HG02840 (cell line): ENCODE measurements at regions not wholly inside any gene's neighbourhood (a gene's known extent, or its start where the extent isn't known, plus 50 kb on each side); places are given as distances from the start of the nearest gene placed in this dataset.
"Not testable (repeated sequence)": the region's sequence is repeated elsewhere in the genome, so short reads cannot be mapped to it uniquely, and the experiment has no call there.

Experiments used
- ATAC-seq: cut with Tn5 transposase; IDR thresholded peaks from one replicate; pipeline ENCODE4 v1.9.1; 2021; ENCODE audit warnings: mild to moderate bottlenecking, moderate library complexity, moderate number of reproducible peaks; ENCODE audit not compliant: unreplicated experiment, low FRiP score

- no peak for ATAC-seq
These were observed 196.1 kb upstream of the SVIL start for GRCh38 chr10:29830531-29831512.

- ATAC-seq, result no peak
These were observed 195.0 kb upstream of the SVIL start for GRCh38 chr10:29829776-29830175.

GRCh38 chr10:29828956-29829355 is 194.2 kb upstream of the SVIL start:
- ATAC-seq, result no peak

- ATAC-seq, result no peak
These were observed 193.7 kb upstream of the SVIL start for GRCh38 chr10:29828440-29828894.

- no peak for ATAC-seq
These were observed 192.7 kb upstream of the SVIL start for GRCh38 chr10:29827512-29827911.

GRCh38 chr10:29826801-29827450 is 192.2 kb upstream of the SVIL start:
- ATAC-seq, result no peak

- no peak for ATAC-seq
These were observed 191.4 kb upstream of the SVIL start for GRCh38 chr10:29826221-29826620.

GRCh38 chr10:29823553-29824080 is 188.8 kb upstream of the SVIL start:
- no peak for ATAC-seq

GRCh38 chr10:29820890-29821461 is 186.2 kb upstream of the SVIL start:
- no peak for ATAC-seq

GRCh38 chr10:29816801-29817558 is 182.2 kb upstream of the SVIL start:
- ATAC-seq, result no peak

- ATAC-seq, result no peak
These were observed 180.8 kb upstream of the SVIL start for GRCh38 chr10:29815572-29815971.

- no peak for ATAC-seq
These were observed 177.1 kb upstream of the SVIL start for GRCh38 chr10:29811751-29812427.

GRCh38 chr10:29810816-29811215 is 176.0 kb upstream of the SVIL start:
- no peak for ATAC-seq

- not testable (repeated sequence) for ATAC-seq
These were observed 175.5 kb upstream of the SVIL start for GRCh38 chr10:29810231-29810630.

- no peak for ATAC-seq
These were observed 174.6 kb upstream of the SVIL start for GRCh38 chr10:29809383-29809782.

GRCh38 chr10:29807163-29807806 is 172.5 kb upstream of the SVIL start:
- ATAC-seq, result no peak

- no peak for ATAC-seq
These were observed 171.6 kb upstream of the SVIL start for GRCh38 chr10:29806350-29806788.

GRCh38 chr10:29805134-29805723 is 170.5 kb upstream of the SVIL start:
- no peak for ATAC-seq
